SKM-1 (cell line): ENCODE measurements at regions not wholly inside any gene's neighbourhood (a gene's known extent, or its start where the extent isn't known, plus 50 kb on each side); places are given as distances from the start of the nearest gene placed in this dataset.
"Not testable (repeated sequence)": the region's sequence is repeated elsewhere in the genome, so short reads cannot be mapped to it uniquely, and the experiment has no call there.

Experiments used
- DNase-seq: peaks from one replicate; lab custom pipeline; 2025; ENCODE audit not compliant: unreplicated experiment; lab: John Stamatoyannopoulos, UW

DNA sequence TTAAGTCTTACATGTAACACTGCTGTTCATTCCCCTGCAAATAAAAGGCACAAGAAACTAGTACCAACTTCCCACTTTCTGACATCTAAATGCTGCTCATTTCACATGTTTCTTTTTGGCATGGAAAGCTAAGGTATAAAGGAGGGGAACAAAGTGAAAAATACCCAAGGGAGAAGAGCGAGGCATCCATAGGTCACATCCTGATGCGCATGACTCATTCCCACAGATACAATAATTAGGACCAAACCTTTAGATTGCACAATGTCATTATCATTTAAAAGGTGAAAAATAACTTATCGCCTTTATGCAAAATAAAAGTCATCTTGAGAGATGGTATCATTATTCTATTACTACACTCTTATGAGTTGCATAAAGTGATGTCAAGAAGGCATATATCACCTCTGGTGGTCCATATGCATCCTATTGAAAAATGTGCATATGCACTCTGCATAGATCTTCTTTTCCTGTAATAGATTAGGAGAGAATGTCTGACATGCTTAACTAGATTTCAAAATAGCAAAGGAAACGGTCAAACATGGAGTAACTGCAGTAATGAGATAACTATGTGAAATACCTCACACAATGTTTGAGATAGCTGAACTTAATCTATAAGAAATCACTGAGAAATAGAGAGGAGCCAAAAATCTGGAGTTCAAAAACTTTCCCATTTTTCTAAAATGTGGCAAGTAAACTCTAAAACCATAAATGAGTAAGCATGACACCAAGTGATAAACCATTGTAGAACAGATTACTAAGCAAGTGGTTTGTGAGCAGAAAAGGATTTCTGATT, 382.5 kb upstream of the TMTC1 start:
- no peak for DNase-seq

DNA sequence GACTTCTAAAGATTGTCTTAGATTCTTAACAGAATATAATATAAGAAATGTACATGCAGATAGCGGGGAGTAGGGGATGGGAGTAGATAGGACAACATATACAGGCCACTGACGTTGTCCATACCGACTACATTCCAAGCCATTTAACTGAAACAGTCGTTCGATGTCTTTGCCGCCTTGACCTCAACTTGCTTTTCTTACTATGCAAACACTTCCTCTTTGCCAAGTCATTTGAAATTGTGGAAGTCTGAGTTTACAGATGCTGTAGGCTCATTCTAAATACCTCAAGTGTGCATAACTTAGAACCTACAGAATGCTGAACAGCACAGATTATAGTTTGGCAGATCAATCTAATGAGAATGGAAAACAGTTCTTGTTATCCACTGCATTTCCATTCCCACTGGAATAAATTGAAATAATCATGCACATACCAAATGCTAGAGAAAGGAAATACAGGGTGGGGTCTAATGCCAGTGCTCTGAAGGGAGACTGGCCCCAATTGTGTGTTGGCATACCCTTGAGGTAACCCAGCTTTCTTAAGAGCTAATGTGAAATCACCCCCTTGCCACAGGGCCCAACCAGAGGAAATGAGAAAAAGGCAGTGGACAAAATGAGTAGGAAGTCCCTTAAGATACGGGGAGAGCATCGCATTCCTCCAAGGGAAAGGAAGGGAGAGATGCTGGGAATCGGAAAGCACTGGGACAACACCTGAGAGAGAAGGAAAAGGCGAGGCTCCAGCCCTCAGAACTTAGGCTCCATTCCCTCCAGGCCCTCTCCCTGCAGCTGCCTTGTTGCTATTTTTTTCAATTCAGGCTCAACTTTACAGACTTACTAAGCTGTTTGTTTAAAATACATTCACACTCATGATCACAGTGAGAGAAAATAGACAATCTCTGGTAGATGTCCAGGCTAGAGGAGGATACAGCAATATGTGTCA, 380.9 kb upstream of the TMTC1 start:
- no peak for DNase-seq

DNA sequence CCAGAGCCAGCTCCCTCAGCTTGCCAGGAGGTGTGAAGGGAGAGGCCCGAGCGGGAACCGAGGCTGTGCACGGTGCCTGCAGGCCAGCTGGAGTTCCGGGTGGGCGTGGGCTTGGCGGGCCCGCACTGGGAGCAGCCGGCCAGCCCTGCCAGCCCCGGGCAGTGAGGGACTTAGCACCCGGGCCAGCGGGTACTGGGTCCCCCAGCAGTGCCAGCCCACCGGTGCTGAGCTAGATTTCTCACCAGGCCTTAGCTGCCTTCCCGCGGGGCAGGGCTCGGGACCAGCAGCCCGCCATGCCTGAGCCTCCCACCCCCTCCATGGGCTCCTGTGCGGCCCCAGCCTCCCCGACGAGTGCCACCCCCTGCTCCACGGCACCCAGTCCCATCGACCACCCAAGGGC, 373.1 kb upstream of the TMTC1 start:
- not testable (repeated sequence) for DNase-seq

DNA sequence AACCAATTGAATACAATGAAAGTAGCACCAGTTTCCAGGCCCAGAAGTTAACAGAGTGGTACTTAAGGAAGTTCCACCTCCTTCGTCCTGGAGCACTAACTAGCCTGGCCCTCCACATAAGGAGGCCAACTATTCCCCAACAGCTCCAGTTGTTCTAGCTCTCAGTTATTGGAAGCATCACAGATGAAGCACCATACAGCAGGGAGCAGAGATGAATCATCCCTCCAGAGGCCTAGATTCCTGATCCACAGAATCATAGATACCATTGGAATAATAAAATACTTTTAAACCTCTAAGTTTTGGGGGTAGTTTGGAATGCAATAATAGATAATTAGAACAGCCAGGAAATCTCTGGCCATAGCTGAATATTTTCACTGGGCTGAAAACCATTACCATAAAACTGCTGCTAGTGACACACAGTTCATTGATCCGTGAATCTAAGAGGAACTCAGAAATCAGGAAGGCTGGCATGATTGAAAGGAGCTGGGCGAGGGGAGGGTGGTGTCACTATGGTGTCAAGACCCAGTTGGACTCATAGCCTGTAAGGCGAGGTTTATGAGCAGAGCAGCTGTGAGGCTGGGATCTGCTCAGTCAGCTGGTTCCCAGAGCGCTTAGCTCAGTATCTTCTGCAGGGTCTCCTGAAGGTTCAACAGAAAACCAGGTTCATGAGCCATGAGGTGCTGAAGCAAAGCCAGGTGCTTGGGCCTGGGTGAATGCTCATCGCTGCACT, 371.4 kb upstream of the TMTC1 start:
- no peak for DNase-seq

DNA sequence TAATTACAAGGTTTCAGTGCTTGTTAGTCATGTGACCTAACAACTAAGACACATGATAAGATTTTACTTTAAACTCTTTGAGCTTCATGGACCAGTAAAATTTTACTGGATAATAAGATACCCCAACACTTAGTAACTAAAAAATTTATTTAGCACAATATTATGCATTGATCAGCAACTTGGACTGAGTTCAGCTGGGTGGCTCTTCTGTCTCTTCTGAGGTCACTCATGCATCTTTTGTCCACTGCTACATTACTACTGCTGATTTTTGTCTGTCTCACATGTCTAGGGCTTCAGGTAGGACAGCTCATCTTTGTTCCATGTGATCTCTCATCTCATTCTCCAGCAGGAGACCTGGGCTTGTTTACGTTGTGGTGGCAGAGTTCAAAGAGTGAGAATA, 370.2 kb upstream of the TMTC1 start:
- DNase-seq: no peak

DNA sequence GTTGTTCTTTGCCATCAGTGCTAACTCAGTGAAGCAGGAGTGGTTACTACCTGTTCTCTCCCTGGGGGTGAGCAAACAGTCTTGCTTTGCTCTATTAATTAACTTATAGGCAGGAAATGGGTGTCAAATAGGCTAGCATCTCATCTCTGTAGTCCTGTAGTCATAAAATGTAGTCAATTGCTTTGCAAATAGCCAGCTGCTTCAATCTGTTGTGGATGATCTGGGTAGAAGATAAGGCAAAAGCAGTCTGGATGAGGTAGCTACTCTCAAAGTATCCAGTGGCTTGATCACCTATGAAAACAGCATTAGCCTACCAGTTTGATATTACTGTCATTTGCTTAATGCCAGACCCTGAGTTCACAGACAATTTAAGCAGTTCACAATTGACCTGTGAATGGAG, 369.0 kb upstream of the TMTC1 start:
- DNase-seq: no peak

DNA sequence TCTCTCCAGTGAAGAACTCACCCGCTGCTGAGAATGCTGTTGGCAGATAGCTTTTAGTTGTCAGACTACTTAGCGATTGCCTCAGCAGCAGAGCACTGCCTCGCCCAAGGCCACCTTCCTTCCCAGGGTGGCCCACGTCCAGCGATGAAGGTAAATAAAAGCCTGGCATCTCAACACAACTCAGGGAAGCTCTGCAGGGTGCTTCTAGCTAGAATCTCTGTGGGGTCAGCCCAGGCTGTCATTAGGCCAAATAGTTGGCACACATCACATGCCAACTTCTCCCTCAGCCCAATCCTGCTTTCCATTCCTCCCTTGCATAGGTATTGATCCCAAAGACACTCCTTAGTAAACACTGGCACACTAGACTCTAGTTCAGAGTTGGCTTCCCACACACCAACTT, 368.1 kb upstream of the TMTC1 start:
- no peak for DNase-seq

DNA sequence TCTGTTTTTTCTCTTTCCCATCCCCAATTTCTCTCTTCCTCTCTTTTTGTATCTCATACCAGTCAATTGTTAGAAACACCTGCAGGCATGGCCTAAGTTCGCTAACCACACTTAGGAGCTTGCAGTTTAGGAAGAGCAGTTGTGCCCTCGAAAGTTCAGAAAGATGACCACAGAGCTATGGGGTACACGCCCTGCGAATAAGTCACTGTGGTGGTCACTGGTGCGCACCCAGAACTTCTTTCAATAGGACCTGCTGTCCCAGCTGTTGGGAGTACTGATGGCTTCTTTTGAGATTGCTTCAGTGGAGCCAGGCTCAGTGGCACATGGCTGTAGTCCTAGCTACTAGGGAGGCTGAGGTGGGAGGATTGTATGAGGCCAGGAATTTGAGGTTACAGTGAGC, 362.8 kb upstream of the TMTC1 start:
- no peak for DNase-seq

DNA sequence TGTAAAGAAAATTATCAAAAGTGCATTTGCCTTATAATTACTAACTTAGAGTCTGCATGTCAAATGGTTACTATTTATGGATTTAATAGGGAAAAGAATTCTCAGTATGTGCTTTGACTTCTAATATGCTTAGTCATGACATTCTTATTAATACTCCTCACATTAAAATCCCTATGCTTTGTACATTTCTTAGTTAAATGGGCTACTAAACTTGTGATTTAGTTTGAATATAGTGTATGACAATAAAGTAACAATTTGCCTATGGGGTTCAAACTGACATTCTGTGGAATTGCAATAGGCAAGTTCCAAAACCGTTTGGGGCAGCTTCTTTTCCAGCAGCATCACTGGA, 361.9 kb upstream of the TMTC1 start:
- DNase-seq: no peak

DNA sequence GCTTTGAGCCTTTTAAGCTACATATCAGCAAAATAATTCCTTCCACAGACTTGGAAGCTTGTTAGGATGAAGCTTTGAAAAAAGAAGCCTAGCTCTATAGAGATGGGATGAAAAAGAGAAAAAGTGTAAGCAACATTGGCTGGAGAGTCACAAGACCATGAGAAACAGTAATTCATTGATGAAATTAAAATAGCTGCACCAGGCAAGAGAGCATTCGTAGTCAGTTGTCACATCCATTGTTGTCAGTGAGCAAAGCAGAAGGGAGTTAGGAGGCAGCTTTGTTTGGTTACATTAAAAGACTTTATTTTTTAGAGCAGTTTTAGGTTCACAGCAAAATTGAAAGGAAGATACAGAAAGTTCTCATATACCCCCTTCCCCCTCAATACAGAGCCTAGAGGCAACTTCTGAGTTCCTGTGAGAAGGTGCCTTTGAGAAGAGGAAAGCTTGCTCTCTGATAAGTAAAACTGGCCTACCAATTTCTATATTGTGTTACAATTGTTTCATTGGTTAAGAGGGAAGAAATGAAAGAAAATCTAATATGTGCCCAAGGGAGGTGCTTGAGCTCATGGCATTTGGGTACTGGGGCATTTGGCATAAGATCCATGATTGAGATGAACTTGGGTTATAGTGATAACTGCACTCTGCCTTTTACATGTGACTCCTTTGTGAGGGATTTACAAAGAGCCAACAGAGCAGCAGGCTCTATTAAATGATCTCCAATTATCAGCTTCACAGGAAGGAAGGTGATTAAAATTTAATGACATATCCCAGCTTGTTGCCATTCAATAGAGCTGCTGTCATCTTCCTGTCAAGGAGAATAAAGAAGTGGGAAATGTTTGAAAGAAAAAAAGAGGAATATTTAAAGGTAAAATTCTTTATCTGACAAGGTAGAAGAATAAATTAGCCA, 361.3 kb upstream of the TMTC1 start:
- DNase-seq: no peak

DNA sequence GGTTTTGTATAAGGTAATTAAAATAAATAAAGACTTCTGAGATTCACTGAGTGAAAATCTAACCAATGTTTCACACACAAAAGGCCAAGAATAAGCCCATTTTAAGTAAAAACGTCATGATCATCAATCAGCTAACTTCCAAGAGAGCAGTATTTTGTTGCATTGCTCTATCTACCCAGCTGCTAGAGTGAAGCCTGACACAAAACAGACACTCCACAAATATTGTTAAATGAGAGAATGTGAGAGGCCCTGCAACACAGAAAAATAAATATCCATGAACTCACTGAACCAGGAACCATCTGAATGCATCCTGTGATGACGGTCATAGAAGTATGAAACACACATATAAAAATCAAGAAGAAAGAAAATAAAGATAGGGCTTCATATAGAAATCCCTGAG, 358.6 kb upstream of the TMTC1 start:
- DNase-seq: no peak

DNA sequence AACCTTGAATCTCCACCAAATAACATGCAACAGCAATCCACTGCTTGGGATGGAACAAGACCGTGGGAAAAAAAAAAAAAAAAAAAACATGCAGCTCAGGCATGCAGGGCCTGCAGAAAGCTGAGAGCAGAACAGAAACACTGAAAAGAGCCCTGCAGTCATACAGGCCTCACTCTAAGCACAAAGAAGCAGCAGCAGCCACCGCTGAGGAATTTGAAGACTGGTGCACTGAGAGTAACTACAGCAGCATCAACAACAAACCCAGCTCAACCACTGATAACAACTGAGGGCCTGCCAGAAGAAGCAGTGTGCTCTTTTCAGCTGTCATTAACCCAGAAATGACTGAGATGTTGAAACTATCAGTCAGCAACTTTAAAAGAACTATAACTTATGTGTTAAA, 354.7 kb upstream of the TMTC1 start:
- DNase-seq: no peak

DNA sequence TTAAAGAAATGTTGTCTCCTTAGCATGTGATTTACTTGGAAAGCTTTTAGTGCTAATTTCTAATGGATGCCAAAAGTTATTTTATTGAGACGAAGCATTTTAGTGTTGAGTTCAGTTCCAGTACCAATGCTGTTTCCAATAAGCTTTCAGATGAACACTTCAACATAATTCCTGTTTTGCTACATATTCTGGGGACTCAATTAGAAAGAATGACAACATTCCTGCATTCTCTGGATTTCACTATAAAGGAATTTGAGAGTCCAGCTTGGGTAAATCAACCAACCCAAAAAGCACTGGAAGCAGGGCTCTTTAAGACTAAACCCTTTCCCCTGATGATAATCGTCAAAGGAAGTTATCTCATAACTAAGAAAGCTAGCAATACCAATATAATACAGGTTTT, 353.0 kb upstream of the TMTC1 start:
- DNase-seq: no peak

DNA sequence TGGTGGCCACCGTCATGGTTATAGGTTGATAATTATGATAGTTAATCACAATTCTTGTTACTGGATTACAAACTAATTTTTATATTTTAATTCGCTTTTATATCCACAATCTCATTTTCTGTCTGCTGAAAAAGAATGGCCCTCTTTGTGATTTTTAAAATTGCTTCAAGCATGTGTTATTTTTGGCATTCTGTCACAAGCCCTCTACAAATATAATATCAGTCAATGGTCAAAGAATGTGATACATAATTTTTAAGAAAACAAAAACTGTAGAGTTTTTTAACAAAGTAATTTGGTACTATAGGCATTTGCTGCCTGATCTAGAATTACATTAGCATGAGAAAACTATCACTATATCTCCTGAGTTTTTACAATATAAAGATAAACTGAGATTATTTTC, 352.0 kb upstream of the TMTC1 start:
- no peak for DNase-seq

DNA sequence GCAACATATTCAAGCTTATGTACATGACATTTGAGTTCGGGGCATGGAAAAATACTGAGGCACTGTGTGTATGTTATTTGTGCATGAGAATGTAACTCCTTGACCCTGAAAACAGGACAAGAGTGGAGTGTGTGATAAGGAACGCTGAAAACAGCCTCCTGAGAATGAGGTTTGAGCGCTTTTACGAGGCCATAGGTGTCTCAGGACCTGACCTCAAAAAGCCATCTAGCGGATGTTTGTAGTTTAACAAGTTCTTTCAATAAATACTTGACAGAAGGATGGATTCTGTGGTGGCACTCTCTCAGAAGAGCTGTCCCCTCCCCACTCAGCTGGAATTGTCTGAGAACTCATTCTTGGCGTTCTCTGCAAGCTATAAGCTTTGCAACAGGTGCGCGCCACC, 350.5 kb upstream of the TMTC1 start:
- no peak for DNase-seq

DNA sequence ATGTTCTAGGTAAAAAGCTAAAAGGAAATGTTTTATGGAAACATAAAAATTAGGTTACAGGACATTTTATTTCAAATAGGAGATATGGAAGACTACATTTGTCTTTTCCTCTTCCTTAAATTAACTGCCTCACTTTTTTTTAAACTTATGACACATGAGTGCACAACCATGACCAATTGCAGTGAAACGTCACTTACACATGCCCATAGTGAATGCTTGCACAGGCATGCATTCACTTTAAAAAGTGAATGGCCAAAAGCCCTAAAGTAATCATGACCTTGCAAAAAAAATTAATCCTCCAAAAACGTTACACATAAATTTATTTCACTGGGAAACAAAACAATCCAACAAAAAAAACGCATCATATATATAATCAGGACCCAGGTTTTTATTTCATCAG, 343.2 kb upstream of the TMTC1 start:
- no peak for DNase-seq

DNA sequence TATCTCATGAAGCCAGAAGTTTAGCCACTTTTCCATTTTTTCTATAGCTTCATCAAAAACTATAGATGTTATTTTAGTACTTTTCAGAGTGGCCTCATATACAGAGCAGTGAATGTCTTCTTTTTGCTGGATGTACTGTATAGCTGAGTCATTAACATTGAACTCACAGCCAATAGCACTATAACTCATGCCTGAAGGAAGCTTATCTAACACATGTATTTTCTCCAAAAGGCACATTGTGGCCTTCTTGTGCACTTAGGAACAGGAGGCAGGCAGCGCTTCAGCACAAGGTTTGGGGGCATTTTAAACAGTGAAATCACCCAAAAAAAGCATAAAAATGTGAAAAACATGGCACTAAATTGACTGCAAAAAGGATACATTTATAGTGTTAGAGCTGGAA, 336.8 kb upstream of the TMTC1 start:
- DNase-seq: no peak

DNA sequence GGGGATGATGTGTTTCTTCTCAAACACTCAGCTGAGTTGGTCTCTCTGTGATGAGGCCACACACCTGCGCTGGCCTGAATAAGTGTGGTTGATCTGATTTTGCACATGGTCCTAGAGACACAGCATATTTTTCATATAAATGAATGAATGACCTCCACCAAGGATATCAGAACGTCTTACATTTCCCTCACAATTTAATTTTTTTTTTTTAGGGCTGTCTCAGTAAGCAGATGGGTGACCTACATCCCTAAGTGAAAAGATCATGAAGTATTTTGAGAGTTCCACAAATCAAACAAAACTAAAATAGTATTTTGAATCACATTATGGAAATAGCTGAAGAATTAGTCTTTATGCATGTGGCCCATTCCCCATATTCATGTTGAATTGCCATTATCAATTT, 333.7 kb upstream of the TMTC1 start:
- DNase-seq: no peak

DNA sequence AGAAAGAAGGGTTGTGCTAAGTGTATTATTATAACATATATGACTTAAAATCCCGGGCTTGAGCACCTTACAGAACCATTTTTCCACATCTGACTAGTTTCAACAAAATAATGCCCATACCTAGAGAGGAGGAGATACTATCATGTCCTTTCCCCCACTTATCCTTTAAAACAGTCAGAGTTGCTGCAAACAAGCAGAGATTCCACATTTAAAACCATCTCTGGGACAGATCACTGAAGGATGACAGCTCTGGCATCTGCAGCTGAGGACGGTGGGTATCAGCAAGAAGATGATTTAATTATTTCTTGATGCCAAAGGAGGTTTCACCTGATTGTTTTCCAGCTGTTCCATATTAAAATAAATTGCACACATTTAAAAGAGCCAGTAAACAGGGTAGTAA, 328.0 kb upstream of the TMTC1 start:
- no peak for DNase-seq

DNA sequence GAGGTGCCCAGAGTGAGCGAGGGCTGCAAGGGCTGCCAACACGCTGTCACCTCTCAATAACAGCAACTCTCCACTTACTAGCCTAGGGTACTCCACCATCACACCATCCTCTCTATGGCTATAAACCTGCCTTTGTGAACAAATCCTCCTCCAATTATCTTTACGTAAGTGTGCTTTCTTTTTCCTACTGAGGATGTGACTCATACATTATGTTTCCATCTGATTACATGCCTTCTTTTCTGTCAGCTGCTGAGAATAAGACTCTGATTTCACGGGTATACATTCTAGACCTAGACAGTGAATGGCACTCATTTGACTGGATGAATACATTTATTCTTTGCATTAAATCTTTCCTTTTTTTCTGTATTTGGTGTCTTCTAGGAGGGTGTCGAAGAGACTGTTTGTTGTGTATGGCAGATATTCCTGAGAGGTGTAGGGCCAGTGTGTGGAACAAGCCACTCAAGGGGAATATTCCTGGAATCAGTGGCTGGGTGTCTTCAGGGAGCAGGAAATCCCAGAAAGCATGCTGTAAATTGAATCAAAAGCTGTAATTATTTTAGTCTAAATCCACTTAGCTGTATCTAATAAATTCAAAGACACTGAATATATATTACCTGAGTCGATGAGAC, 327.3 kb upstream of the TMTC1 start:
- DNase-seq: no peak
